GM12874 (cell line): ENCODE measurements at regions not wholly inside any gene's neighbourhood (a gene's known extent, or its start where the extent isn't known, plus 50 kb on each side); places are given as distances from the start of the nearest gene placed in this dataset.

Experiments used
- CTCF ChIP-seq: IDR thresholded peaks from 2 replicates; pipeline ENCODE4 v1.5.1; 2011; ENCODE audit warnings: low read depth, mild to moderate bottlenecking, control low read depth, low read length, moderate library complexity; ENCODE audit not compliant: insufficient read depth

- TF ChIP-seq CTCF = no peak
Measured at GRCh38 chr1:101382135-101382534, 145.3 kb downstream of the S1PR1 start.

GRCh38 chr1:101388904-101389546 lies 152.2 kb downstream of the S1PR1 start:
- no peak for TF ChIP-seq CTCF

GRCh38 chr1:101389547-101389929 lies 152.7 kb downstream of the S1PR1 start:
- TF ChIP-seq CTCF = no peak

GRCh38 chr1:101392552-101392951 lies 155.7 kb downstream of the S1PR1 start:
- no peak for TF ChIP-seq CTCF

- no peak for TF ChIP-seq CTCF
Measured at GRCh38 chr1:101394041-101394440, 157.2 kb downstream of the S1PR1 start.

- TF ChIP-seq CTCF = no peak
Measured at GRCh38 chr1:101399222-101399621, 162.4 kb downstream of the S1PR1 start.

- TF ChIP-seq CTCF = no peak
Measured at GRCh38 chr1:101406271-101406670, 169.5 kb downstream of the S1PR1 start.
